ENCODE measurements at regions not wholly inside any gene's neighbourhood (a gene's known extent, or its start where the extent isn't known, plus 50 kb on each side); places are given as distances from the start of the nearest gene placed in this dataset.
A peak's percentile ranks its signal among the peaks of the same experiment; 100 is the strongest.

- DNase-seq: no peak
Observed at GRCh38 chr13:44191103-44191502, 182.5 kb upstream of the SERP2 start.

GRCh38 chr13:44191504-44192171 is 182.0 kb upstream of the SERP2 start:
- DNase-seq: peak; percentile 89

GRCh38 chr13:44193731-44194130 is 179.9 kb upstream of the SERP2 start:
- no peak for DNase-seq

GRCh38 chr13:44195245-44195644 is 178.4 kb upstream of the SERP2 start:
- no peak for DNase-seq

- no peak for DNase-seq
Observed at GRCh38 chr13:44196196-44196751, 177.3 kb upstream of the SERP2 start.

- DNase-seq: no peak
Observed at GRCh38 chr13:44197791-44198770, 175.5 kb upstream of the SERP2 start.

GRCh38 chr13:44198826-44199225 is 174.8 kb upstream of the SERP2 start:
- DNase-seq: no peak

- no peak for DNase-seq
Observed at GRCh38 chr13:44199627-44200207, 173.9 kb upstream of the SERP2 start.

GRCh38 chr13:44206434-44206833 is 167.2 kb upstream of the SERP2 start:
- DNase-seq: no peak

GRCh38 chr13:44207476-44207875 is 166.1 kb upstream of the SERP2 start:
- DNase-seq: no peak

GRCh38 chr13:44210525-44210924 is 163.1 kb upstream of the SERP2 start:
- no peak for DNase-seq

- DNase-seq: no peak
Observed at GRCh38 chr13:44211286-44211685, 162.3 kb upstream of the SERP2 start.

GRCh38 chr13:44211704-44212346 is 161.8 kb upstream of the SERP2 start:
- no peak for DNase-seq

GRCh38 chr13:44212633-44213396 is 160.8 kb upstream of the SERP2 start:
- no peak for DNase-seq

GRCh38 chr13:44218501-44219240 is 155.0 kb upstream of the SERP2 start:
- DNase-seq: no peak

GRCh38 chr13:44219577-44220548 is 153.8 kb upstream of the SERP2 start:
- no peak for DNase-seq

GRCh38 chr13:44220948-44221347 is 152.7 kb upstream of the SERP2 start:
- no peak for DNase-seq

- DNase-seq: no peak
Observed at GRCh38 chr13:44221657-44222056, 152.0 kb upstream of the SERP2 start.

GRCh38 chr13:44223770-44224444 is 149.7 kb upstream of the SERP2 start:
- no peak for DNase-seq

Data from NCI-H1694 treated with DMSO at 0.1 percent for 48 hours (cell line).